ENCODE measurements at regions not wholly inside any gene's neighbourhood (a gene's known extent, or its start where the extent isn't known, plus 50 kb on each side); places are given as distances from the start of the nearest gene placed in this dataset.

GRCh38 chr4:18937746-18938145 is 916.2 kb upstream of the LCORL start:
- no peak overlapping the region for H3K4me3 ChIP-seq (ENCODE audit: low read depth, low read length)
- no peak for DNase-seq (ENCODE audit: low read depth)
- TF ChIP-seq CTCF (IDR thresholded peaks at IDR 0.05; ENCODE audit: low read depth, low read length, missing control alignments), result no peak

- no peak for DNase-seq (ENCODE audit: low read depth)
- no peak overlapping the region for H3K4me3 ChIP-seq (ENCODE audit: low read depth, low read length)
- no peak for TF ChIP-seq CTCF (IDR thresholded peaks at IDR 0.05; ENCODE audit: low read depth, low read length, missing control alignments)
Observed at GRCh38 chr4:18937080-18937479, 915.5 kb upstream of the LCORL start.

- TF ChIP-seq CTCF (IDR thresholded peaks at IDR 0.05; ENCODE audit: low read depth, low read length, missing control alignments), result no peak
- H3K4me3 ChIP-seq (ENCODE audit: low read depth, low read length), result no peak overlapping the region
- DNase-seq (ENCODE audit: low read depth), result no peak
Observed at GRCh38 chr4:18935659-18936345, 914.2 kb upstream of the LCORL start.

GRCh38 chr4:18934197-18934596 is 912.6 kb upstream of the LCORL start:
- no peak for TF ChIP-seq CTCF (IDR thresholded peaks at IDR 0.05; ENCODE audit: low read depth, low read length, missing control alignments)
- DNase-seq (ENCODE audit: low read depth), result no peak
- no peak overlapping the region for H3K4me3 ChIP-seq (ENCODE audit: low read depth, low read length)

GRCh38 chr4:18932730-18933339 is 911.3 kb upstream of the LCORL start:
- DNase-seq (ENCODE audit: low read depth), result no peak
- TF ChIP-seq CTCF (IDR thresholded peaks at IDR 0.05; ENCODE audit: low read depth, low read length, missing control alignments), result no peak
- H3K4me3 ChIP-seq (ENCODE audit: low read depth, low read length), result no peak overlapping the region

GRCh38 chr4:18931643-18932377 is 910.3 kb upstream of the LCORL start:
- no peak for TF ChIP-seq CTCF (IDR thresholded peaks at IDR 0.05; ENCODE audit: low read depth, low read length, missing control alignments)
- no peak for DNase-seq (ENCODE audit: low read depth)
- no peak overlapping the region for H3K4me3 ChIP-seq (ENCODE audit: low read depth, low read length)

Data from GM12864 (cell line).